ENCODE measurements at regions not wholly inside any gene's neighbourhood (a gene's known extent, or its start where the extent isn't known, plus 50 kb on each side); places are given as distances from the start of the nearest gene placed in this dataset.

- no peak for TF ChIP-seq MAX (CRISPR knock-in tag; IDR thresholded peaks at IDR 0.05)
- TF ChIP-seq TCF7 (CRISPR knock-in tag; IDR thresholded peaks at IDR 0.05; ENCODE audit: low read depth): no peak
- TF ChIP-seq ZNF317 (CRISPR knock-in tag; IDR thresholded peaks at IDR 0.05; ENCODE audit: borderline replicate concordance, low read depth): no peak
- TF ChIP-seq CTCF (IDR thresholded peaks at IDR 0.05): no peak
- no peak for TF ChIP-seq NFYB (CRISPR knock-in tag; conservative IDR thresholded peaks at IDR 0.05; ENCODE audit: low read depth)
- no peak for TF ChIP-seq TEAD4 (CRISPR knock-in tag; IDR thresholded peaks at IDR 0.05)
- no peak for TF ChIP-seq ZNF138 (CRISPR knock-in tag; conservative IDR thresholded peaks at IDR 0.05)
- no peak for TF ChIP-seq ATF2 (CRISPR knock-in tag; IDR thresholded peaks at IDR 0.05; ENCODE audit: borderline replicate concordance, low read depth)
- no peak for TF ChIP-seq MXD4 (CRISPR knock-in tag; IDR thresholded peaks at IDR 0.05; ENCODE audit: borderline replicate concordance)
- TF ChIP-seq PREB (CRISPR knock-in tag; IDR thresholded peaks at IDR 0.05; ENCODE audit: borderline replicate concordance): no peak
- no peak for TF ChIP-seq ESRRA (CRISPR knock-in tag; IDR thresholded peaks at IDR 0.05; ENCODE audit: borderline replicate concordance)
- TF ChIP-seq E2F5 (CRISPR knock-in tag; IDR thresholded peaks at IDR 0.05): no peak
Measured at GRCh38 chr12:127106697-127107096, 1160.3 kb upstream of the TMEM132C start.
